GM23338 (cell line): ENCODE measurements at regions not wholly inside any gene's neighbourhood (a gene's known extent, or its start where the extent isn't known, plus 50 kb on each side); places are given as distances from the start of the nearest gene placed in this dataset.

Experiments used
- ATAC-seq: fragments of 200-7000 bp; cut with Tn5 transposase; 3 replicates; pipeline ENCODE4 v1.9.1; 2020
- DNase-seq: peaks from one replicate; pipeline ENCODE4 v3.0.0-alpha.2; 2015; ENCODE audit warnings: low spot score
- H2AFZ ChIP-seq: fragments of 200-600 bp; sonication (generic); 2 replicates; pipeline ENCODE4 v1.8.0; 2016; ENCODE audit warnings: antibody characterized with exemption, mild to moderate bottlenecking, moderate library complexity
- H3F3A ChIP-seq: fragments of 200-600 bp; sonication (generic); replicated peaks from 2 replicates; pipeline ENCODE4 v1.8.0; 2017; ENCODE audit warnings: antibody characterized with exemption, mixed run types, low read depth
- H3K27ac ChIP-seq: fragments of 200-600 bp; sonication (generic); 2 replicates; pipeline ENCODE4 v1.6.1; 2016; ENCODE audit warnings: low read depth
- H3K27me3 ChIP-seq: fragments of 200-600 bp; sonication (generic); 2 replicates; pipeline ENCODE4 v1.8.0; 2016; ENCODE audit warnings: mild to moderate bottlenecking, mixed run types, moderate library complexity; ENCODE audit not compliant: insufficient read depth
- H3K36me3 ChIP-seq: fragments of 200-600 bp; sonication (generic); 2 replicates; pipeline ENCODE4 v1.8.0; 2016; ENCODE audit warnings: mild to moderate bottlenecking; ENCODE audit not compliant: insufficient read depth
- H3K4me1 ChIP-seq: fragments of 200-600 bp; sonication (generic); 2 replicates; pipeline ENCODE4 v1.8.0; 2016; ENCODE audit warnings: mild to moderate bottlenecking, moderate library complexity; ENCODE audit not compliant: insufficient read depth
- H3K4me2 ChIP-seq: fragments of 200-600 bp; sonication (generic); 2 replicates; pipeline ENCODE4 v1.7.1; 2017; ENCODE audit warnings: mixed run types
- H3K4me3 ChIP-seq: fragments of 200-600 bp; sonication (generic); 2 replicates; pipeline ENCODE4 v1.6.1; 2016; ENCODE audit warnings: mixed run types
- H3K79me2 ChIP-seq: fragments of 200-600 bp; sonication (generic); replicated peaks from 2 replicates; pipeline ENCODE4 v1.8.0; 2017; ENCODE audit warnings: mild to moderate bottlenecking; ENCODE audit not compliant: insufficient read depth
- H3K9me2 ChIP-seq: fragments of 200-600 bp; sonication (generic); 2 replicates; pipeline ENCODE4 v1.8.0; 2017; ENCODE audit not compliant: insufficient read depth
- H4K20me1 ChIP-seq: fragments of 200-600 bp; sonication (generic); replicated peaks from 2 replicates; pipeline ENCODE4 v1.8.0; 2017; ENCODE audit warnings: mild to moderate bottlenecking; ENCODE audit not compliant: insufficient read depth
- H3K27ac Mint-ChIP-seq: 2 replicates; pipeline ENCODE4 v1.8.0; 2020; ENCODE audit warnings: inconsistent platforms, mild to moderate bottlenecking, moderate library complexity, mixed read lengths
- H3K27me3 Mint-ChIP-seq: 3 replicates; pipeline ENCODE4 v1.8.0; 2022; ENCODE audit warnings: low read depth, mild to moderate bottlenecking, moderate library complexity, mixed read lengths, inconsistent platforms; ENCODE audit not compliant: insufficient read depth, poor library complexity
- H3K36me3 Mint-ChIP-seq: 3 replicates; pipeline ENCODE4 v1.8.0; 2021; ENCODE audit warnings: low read depth, mild to moderate bottlenecking, inconsistent platforms, moderate library complexity, mixed read lengths
- H3K4me1 Mint-ChIP-seq: 3 replicates; pipeline ENCODE4 v1.8.0; 2020; ENCODE audit warnings: mild to moderate bottlenecking, inconsistent platforms, mixed read lengths
- H3K4me3 Mint-ChIP-seq: 3 replicates; pipeline ENCODE4 v1.8.0; 2021; ENCODE audit warnings: moderate library complexity, mild to moderate bottlenecking, inconsistent platforms, mixed read lengths
- H3K9me3 Mint-ChIP-seq: 3 replicates; pipeline ENCODE4 v1.8.0; 2020; ENCODE audit warnings: moderate library complexity, mild to moderate bottlenecking, inconsistent platforms, mixed read lengths
- EZH2 ChIP-seq: fragments of 200-600 bp; sonication (generic); IDR thresholded peaks from one replicate; pipeline ENCODE4 v1.8.0; 2017; ENCODE audit warnings: antibody characterized with exemption, mild to moderate bottlenecking, low read depth; ENCODE audit not compliant: unreplicated experiment
- EZH2phosphoT487 ChIP-seq: fragments of 200-600 bp; sonication (generic); IDR thresholded peaks from one replicate; pipeline ENCODE4 v1.8.1; 2018; ENCODE audit warnings: antibody characterized with exemption; ENCODE audit not compliant: unreplicated experiment
- JUNB ChIP-seq: IDR thresholded peaks from one replicate; pipeline ENCODE4 v1.6.1; 2016; ENCODE audit warnings: antibody characterized with exemption; ENCODE audit not compliant: unreplicated experiment
- NANOG ChIP-seq: IDR thresholded peaks from 2 replicates; pipeline ENCODE4 v1.6.1; 2016; ENCODE audit warnings: antibody characterized with exemption, borderline replicate concordance
- POLR2AphosphoS5 ChIP-seq: IDR thresholded peaks from 2 replicates; pipeline ENCODE4 v1.6.1; 2016; ENCODE audit warnings: antibody characterized with exemption, low read depth
- REST ChIP-seq: IDR thresholded peaks from one replicate; pipeline ENCODE4 v1.6.1; 2018; ENCODE audit warnings: antibody characterized with exemption; ENCODE audit not compliant: unreplicated experiment
- STAT1 ChIP-seq: IDR thresholded peaks from one replicate; pipeline ENCODE4 v1.6.1; 2016; ENCODE audit warnings: antibody characterized with exemption; ENCODE audit not compliant: unreplicated experiment
- ZNF114 ChIP-seq: fragments of 250-450 bp; sonication (Bioruptor Pico); IDR thresholded peaks from 2 replicates; pipeline ENCODE4 v1.5.0; 2020; ENCODE audit warnings: mild to moderate bottlenecking, moderate library complexity
- ZNF331 ChIP-seq: fragments of 250-450 bp; sonication (Bioruptor Pico); IDR thresholded peaks from 2 replicates; pipeline ENCODE4 v1.5.0; 2020; ENCODE audit warnings: low read depth, mild to moderate bottlenecking, moderate library complexity
- TF ChIP-seq, protein P1 (sequence below): fragments of 250-450 bp; sonication (Bioruptor Pico); IDR thresholded peaks from 2 replicates; pipeline ENCODE4 v1.5.0; 2020; ENCODE audit warnings: mild to moderate bottlenecking, moderate library complexity

DNA sequence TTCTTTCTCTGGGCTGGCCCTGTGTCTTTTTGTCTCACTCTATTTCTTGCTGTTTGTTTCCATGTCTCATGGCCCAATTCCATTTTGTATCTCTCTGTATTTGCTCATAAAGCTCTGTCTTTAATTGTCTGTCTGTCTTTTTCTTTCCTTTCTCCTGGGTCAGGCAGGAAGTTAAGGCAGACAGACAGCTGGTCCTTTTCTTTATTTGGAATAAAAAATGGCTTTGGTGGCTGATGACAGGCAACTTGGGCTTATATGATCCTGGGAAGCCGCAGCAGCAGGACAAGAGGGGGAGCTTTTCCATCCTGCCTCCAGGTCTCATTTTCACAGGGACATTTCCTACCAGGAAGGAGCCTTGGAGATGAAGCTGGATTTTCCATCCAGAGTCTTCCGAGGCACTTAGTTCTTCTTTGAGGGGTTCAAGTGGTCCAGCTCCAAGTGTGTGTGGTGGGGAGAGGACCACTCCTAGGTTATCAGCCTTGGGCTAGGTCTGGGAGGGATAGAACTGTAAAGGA, 138.7 kb downstream of the TDRD15 start:
- Mint-ChIP-seq H3K4me1 (peaks cover 24% of the 10 kb centered on the region), H3K9me3 (no peaks in the 10 kb centered on the region), H3K27me3 (peaks cover 4% of the 10 kb centered on the region), H3K36me3 (no peaks in the 10 kb centered on the region), H3K27ac (no peak overlapping the region), H3K4me3 (no peak overlapping the region)
- no peak for ATAC-seq
- DNase-seq = no peak
- H3K4me2 ChIP-seq = no peak overlapping the region
- no peak overlapping the region for H2AFZ ChIP-seq
- H3K9me2 ChIP-seq = no peaks in the 10 kb centered on the region
- H3K27me3 ChIP-seq = no peaks in the 10 kb centered on the region
- TF ChIP-seq ZNF331 (CRISPR knock-in tag) = no peak
- TF ChIP-seq REST = no peak
- no peak for TF ChIP-seq EZH2phosphoT487
- TF ChIP-seq EZH2 = no peak
- TF ChIP-seq JUNB = no peak
- TF ChIP-seq STAT1 = no peak
- TF ChIP-seq ZNF114 (CRISPR knock-in tag) = no peak
- no peak for TF ChIP-seq NANOG
- H3K4me1 ChIP-seq = no peaks in the 10 kb centered on the region
- H3F3A ChIP-seq = no peaks in the 10 kb centered on the region
- no peaks in the 10 kb centered on the region for H3K36me3 ChIP-seq
- H3K79me2 ChIP-seq = no peaks in the 10 kb centered on the region
- no peak overlapping the region for H3K27ac ChIP-seq
- H3K4me3 ChIP-seq = no peak overlapping the region
- no peaks in the 10 kb centered on the region for H4K20me1 ChIP-seq

- Histone ChIP-seq H4K20me1 (no peaks in the 10 kb centered on the region), H3F3A (no peaks in the 10 kb centered on the region), H3K27me3 (no peaks in the 10 kb centered on the region), H3K79me2 (no peaks in the 10 kb centered on the region), H3K4me1 (no peaks in the 10 kb centered on the region), H3K9me2 (no peaks in the 10 kb centered on the region), H3K4me3 (no peak overlapping the region), H3K36me3 (no peaks in the 10 kb centered on the region), H3K4me2 (no peak overlapping the region), H2AFZ (no peak overlapping the region), H3K27ac (no peak overlapping the region)
- Mint-ChIP-seq H3K9me3 (no peaks in the 10 kb centered on the region), H3K4me3 (no peak overlapping the region), H3K36me3 (no peaks in the 10 kb centered on the region), H3K27me3 (no peaks in the 10 kb centered on the region), H3K4me1 (peaks cover 15% of the 10 kb centered on the region), H3K27ac (no peak overlapping the region)
- ATAC-seq = no peak
- no peak for DNase-seq
- TF ChIP-seq, protein P1, sequence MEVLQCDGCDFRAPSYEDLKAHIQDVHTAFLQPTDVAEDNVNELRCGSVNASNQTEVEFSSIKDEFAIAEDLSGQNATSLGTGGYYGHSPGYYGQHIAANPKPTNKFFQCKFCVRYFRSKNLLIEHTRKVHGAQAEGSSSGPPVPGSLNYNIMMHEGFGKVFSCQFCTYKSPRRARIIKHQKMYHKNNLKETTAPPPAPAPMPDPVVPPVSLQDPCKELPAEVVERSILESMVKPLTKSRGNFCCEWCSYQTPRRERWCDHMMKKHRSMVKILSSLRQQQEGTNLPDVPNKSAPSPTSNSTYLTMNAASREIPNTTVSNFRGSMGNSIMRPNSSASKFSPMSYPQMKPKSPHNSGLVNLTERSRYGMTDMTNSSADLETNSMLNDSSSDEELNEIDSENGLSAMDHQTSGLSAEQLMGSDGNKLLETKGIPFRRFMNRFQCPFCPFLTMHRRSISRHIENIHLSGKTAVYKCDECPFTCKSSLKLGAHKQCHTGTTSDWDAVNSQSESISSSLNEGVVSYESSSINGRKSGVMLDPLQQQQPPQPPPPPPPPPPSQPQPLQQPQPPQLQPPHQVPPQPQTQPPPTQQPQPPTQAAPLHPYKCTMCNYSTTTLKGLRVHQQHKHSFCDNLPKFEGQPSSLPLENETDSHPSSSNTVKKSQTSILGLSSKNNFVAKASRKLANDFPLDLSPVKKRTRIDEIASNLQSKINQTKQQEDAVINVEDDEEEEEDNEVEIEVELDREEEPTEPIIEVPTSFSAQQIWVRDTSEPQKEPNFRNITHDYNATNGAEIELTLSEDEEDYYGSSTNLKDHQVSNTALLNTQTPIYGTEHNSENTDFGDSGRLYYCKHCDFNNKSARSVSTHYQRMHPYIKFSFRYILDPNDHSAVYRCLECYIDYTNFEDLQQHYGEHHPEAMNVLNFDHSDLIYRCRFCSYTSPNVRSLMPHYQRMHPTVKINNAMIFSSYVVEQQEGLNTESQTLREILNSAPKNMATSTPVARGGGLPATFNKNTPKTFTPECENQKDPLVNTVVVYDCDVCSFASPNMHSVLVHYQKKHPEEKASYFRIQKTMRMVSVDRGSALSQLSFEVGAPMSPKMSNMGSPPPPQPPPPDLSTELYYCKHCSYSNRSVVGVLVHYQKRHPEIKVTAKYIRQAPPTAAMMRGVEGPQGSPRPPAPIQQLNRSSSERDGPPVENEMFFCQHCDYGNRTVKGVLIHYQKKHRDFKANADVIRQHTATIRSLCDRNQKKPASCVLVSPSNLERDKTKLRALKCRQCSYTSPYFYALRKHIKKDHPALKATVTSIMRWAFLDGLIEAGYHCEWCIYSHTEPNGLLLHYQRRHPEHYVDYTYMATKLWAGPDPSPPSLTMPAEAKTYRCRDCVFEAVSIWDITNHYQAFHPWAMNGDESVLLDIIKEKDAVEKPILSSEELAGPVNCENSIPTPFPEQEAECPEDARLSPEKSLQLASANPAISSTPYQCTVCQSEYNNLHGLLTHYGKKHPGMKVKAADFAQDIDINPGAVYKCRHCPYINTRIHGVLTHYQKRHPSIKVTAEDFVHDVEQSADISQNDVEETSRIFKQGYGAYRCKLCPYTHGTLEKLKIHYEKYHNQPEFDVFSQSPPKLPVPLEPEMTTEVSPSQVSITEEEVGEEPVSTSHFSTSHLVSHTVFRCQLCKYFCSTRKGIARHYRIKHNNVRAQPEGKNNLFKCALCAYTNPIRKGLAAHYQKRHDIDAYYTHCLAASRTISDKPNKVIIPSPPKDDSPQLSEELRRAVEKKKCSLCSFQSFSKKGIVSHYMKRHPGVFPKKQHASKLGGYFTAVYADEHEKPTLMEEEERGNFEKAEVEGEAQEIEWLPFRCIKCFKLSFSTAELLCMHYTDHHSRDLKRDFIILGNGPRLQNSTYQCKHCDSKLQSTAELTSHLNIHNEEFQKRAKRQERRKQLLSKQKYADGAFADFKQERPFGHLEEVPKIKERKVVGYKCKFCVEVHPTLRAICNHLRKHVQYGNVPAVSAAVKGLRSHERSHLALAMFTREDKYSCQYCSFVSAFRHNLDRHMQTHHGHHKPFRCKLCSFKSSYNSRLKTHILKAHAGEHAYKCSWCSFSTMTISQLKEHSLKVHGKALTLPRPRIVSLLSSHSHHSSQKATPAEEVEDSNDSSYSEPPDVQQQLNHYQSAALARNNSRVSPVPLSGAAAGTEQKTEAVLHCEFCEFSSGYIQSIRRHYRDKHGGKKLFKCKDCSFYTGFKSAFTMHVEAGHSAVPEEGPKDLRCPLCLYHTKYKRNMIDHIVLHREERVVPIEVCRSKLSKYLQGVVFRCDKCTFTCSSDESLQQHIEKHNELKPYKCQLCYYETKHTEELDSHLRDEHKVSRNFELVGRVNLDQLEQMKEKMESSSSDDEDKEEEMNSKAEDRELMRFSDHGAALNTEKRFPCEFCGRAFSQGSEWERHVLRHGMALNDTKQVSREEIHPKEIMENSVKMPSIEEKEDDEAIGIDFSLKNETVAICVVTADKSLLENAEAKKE (CRISPR knock-in tag) = no peak
- no peak for TF ChIP-seq STAT1
- TF ChIP-seq REST = no peak
- TF ChIP-seq POLR2AphosphoS5 = no peak
These were observed 139.9 kb downstream of the TDRD15 start for GRCh38 chr2:21263622-21264021.
